GM21619 (cell line): ENCODE measurements at regions not wholly inside any gene's neighbourhood (a gene's known extent, or its start where the extent isn't known, plus 50 kb on each side); places are given as distances from the start of the nearest gene placed in this dataset.
A peak's percentile ranks its signal among the peaks of the same experiment; 100 is the strongest.
"Not testable (repeated sequence)": the region's sequence is repeated elsewhere in the genome, so short reads cannot be mapped to it uniquely, and the experiment has no call there.

Experiments used
- ATAC-seq: cut with Tn5 transposase; IDR thresholded peaks from one replicate; pipeline ENCODE4 v1.9.1; 2021; ENCODE audit not compliant: unreplicated experiment

- ATAC-seq, result no peak
These were observed 72.2 kb downstream of the SERINC2 start for GRCh38 chr1:31485166-31485565.

- ATAC-seq, result no peak
These were observed 74.1 kb downstream of the SERINC2 start for GRCh38 chr1:31487143-31487542.

GRCh38 chr1:31487721-31488293, 74.8 kb downstream of the SERINC2 start:
- ATAC-seq, result no peak

- no peak for ATAC-seq
These were observed 75.5 kb downstream of the SERINC2 start for GRCh38 chr1:31488528-31488927.

GRCh38 chr1:31489575-31489974, 76.6 kb downstream of the SERINC2 start:
- ATAC-seq, result not testable (repeated sequence)

- ATAC-seq, result not testable (repeated sequence)
These were observed 77.6 kb downstream of the SERINC2 start for GRCh38 chr1:31490596-31490995.

GRCh38 chr1:31495351-31495750, 81.0 kb upstream of the TINAGL1 start:
- not testable (repeated sequence) for ATAC-seq

- ATAC-seq, result not testable (repeated sequence)
These were observed 80.5 kb upstream of the TINAGL1 start for GRCh38 chr1:31495770-31496169.

GRCh38 chr1:31497601-31498000, 78.7 kb upstream of the TINAGL1 start:
- ATAC-seq, result no peak

- ATAC-seq, result no peak
These were observed 77.8 kb upstream of the TINAGL1 start for GRCh38 chr1:31498376-31499040.

GRCh38 chr1:31501505-31501904, 74.8 kb upstream of the TINAGL1 start:
- no peak for ATAC-seq

- no peak for ATAC-seq
These were observed 74.1 kb upstream of the TINAGL1 start for GRCh38 chr1:31502253-31502652.

- no peak for ATAC-seq
These were observed 73.3 kb upstream of the TINAGL1 start for GRCh38 chr1:31502926-31503511.

GRCh38 chr1:31503570-31503969, 72.7 kb upstream of the TINAGL1 start:
- ATAC-seq, result no peak

GRCh38 chr1:31504001-31504400, 72.3 kb upstream of the TINAGL1 start:
- ATAC-seq, result no peak

- ATAC-seq, result no peak
These were observed 70.3 kb upstream of the TINAGL1 start for GRCh38 chr1:31505911-31506497.

- ATAC-seq, result no peak
These were observed 69.1 kb upstream of the TINAGL1 start for GRCh38 chr1:31507221-31507620.

- no peak for ATAC-seq
These were observed 68.4 kb upstream of the TINAGL1 start for GRCh38 chr1:31507676-31508530.

GRCh38 chr1:31509124-31510072, 66.9 kb upstream of the TINAGL1 start:
- ATAC-seq, result peak; percentile 55

- no peak for ATAC-seq
These were observed 66.0 kb upstream of the TINAGL1 start for GRCh38 chr1:31510304-31510703.
